NCI-H2196 treated with DMSO at 0.1 percent for 48 hours (cell line): ENCODE measurements at regions not wholly inside any gene's neighbourhood (a gene's known extent, or its start where the extent isn't known, plus 50 kb on each side); places are given as distances from the start of the nearest gene placed in this dataset.
"Not testable (repeated sequence)": the region's sequence is repeated elsewhere in the genome, so short reads cannot be mapped to it uniquely, and the experiment has no call there.

ENCODE experiments used
- DNase-seq: peaks from one replicate; lab custom pipeline; 2025; ENCODE audit not compliant: unreplicated experiment; lab: John Stamatoyannopoulos, UW

GRCh38 chr12:88726806-88727720 is 146.8 kb upstream of the KITLG start:
- no peak for DNase-seq

- DNase-seq = no peak
Measured at GRCh38 chr12:88725592-88726143, 145.4 kb upstream of the KITLG start.

- no peak for DNase-seq
Measured at GRCh38 chr12:88723219-88723618, 142.9 kb upstream of the KITLG start.

GRCh38 chr12:88720785-88721650 is 140.7 kb upstream of the KITLG start:
- no peak for DNase-seq

- DNase-seq = no peak
Measured at GRCh38 chr12:88720231-88720630, 140.0 kb upstream of the KITLG start.

GRCh38 chr12:88717188-88717587 is 136.9 kb upstream of the KITLG start:
- no peak for DNase-seq

- no peak for DNase-seq
Measured at GRCh38 chr12:88716240-88716639, 136.0 kb upstream of the KITLG start.

- no peak for DNase-seq
Measured at GRCh38 chr12:88715673-88716072, 135.4 kb upstream of the KITLG start.

GRCh38 chr12:88714263-88714882 is 134.1 kb upstream of the KITLG start:
- not testable (repeated sequence) for DNase-seq

- DNase-seq = no peak
Measured at GRCh38 chr12:88707800-88708199, 127.5 kb upstream of the KITLG start.

GRCh38 chr12:88706286-88706685 is 126.0 kb upstream of the KITLG start:
- DNase-seq = no peak

- no peak for DNase-seq
Measured at GRCh38 chr12:88703790-88704189, 123.5 kb upstream of the KITLG start.

GRCh38 chr12:88698471-88698870 is 118.2 kb upstream of the KITLG start:
- no peak for DNase-seq

GRCh38 chr12:88693837-88694445 is 113.7 kb upstream of the KITLG start:
- no peak for DNase-seq

- DNase-seq = no peak
Measured at GRCh38 chr12:88691811-88692210, 111.5 kb upstream of the KITLG start.

- no peak for DNase-seq
Measured at GRCh38 chr12:88684610-88685009, 104.3 kb upstream of the KITLG start.

- no peak for DNase-seq
Measured at GRCh38 chr12:88684170-88684569, 103.9 kb upstream of the KITLG start.

GRCh38 chr12:88683628-88684027 is 103.4 kb upstream of the KITLG start:
- DNase-seq = no peak

- DNase-seq = no peak
Measured at GRCh38 chr12:88681271-88681670, 101.0 kb upstream of the KITLG start.

- no peak for DNase-seq
Measured at GRCh38 chr12:88677464-88677863, 97.2 kb upstream of the KITLG start.

GRCh38 chr12:88667615-88668014 is 87.3 kb upstream of the KITLG start:
- not testable (repeated sequence) for DNase-seq
